OCI-LY3 (cell line): ENCODE measurements at regions not wholly inside any gene's neighbourhood (a gene's known extent, or its start where the extent isn't known, plus 50 kb on each side); places are given as distances from the start of the nearest gene placed in this dataset.

Experiments
- CTCF ChIP-seq: fragments of 200-600, 300-600 bp; sonication (generic); IDR thresholded peaks from 2 replicates; pipeline ENCODE4 v1.5.1; 2014; ENCODE audit warnings: antibody characterized with exemption, low read length, low read depth
- EZH2phosphoT487 ChIP-seq: fragments of 200-600 bp; shearing (Covaris generic); IDR thresholded peaks from 2 replicates; pipeline ENCODE4 v1.6.1; 2018; ENCODE audit warnings: antibody characterized with exemption, mixed run types, low read depth

- no peak for TF ChIP-seq CTCF
- no peak for TF ChIP-seq EZH2phosphoT487
Measured at GRCh38 chr13:55705526-55705925, 1435.2 kb upstream of the PRR20A start.
